Mesodermal cell (in vitro differentiated cells): ENCODE measurements at regions not wholly inside any gene's neighbourhood (a gene's known extent, or its start where the extent isn't known, plus 50 kb on each side); places are given as distances from the start of the nearest gene placed in this dataset.

ENCODE experiments used
- H3K27ac ChIP-seq: 2 replicates; pipeline ENCODE4 v1.7.0; 2013; ENCODE audit warnings: mild to moderate bottlenecking, low read depth, low read length, moderate library complexity; ENCODE audit not compliant: severe bottlenecking
- H3K36me3 ChIP-seq: 2 replicates; pipeline ENCODE4 v1.7.1; 2013; ENCODE audit warnings: mild to moderate bottlenecking, low read length, moderate library complexity; ENCODE audit not compliant: control insufficient read depth, insufficient read depth
- H3K4me1 ChIP-seq: one replicate; pipeline ENCODE4 v1.7.1; 2013; ENCODE audit warnings: mild to moderate bottlenecking, low read length; ENCODE audit not compliant: insufficient read depth, control insufficient read depth, poor library complexity, severe bottlenecking
- H3K4me3 ChIP-seq: 2 replicates; pipeline ENCODE4 v1.7.0; 2013; ENCODE audit warnings: low read length, control low read depth, mild to moderate bottlenecking; ENCODE audit not compliant: insufficient read depth, poor library complexity, severe bottlenecking; ENCODE audit errors: extremely low read depth
- H3K9me3 ChIP-seq: 2 replicates; pipeline ENCODE4 v1.7.1; 2013; ENCODE audit warnings: mild to moderate bottlenecking, low read length, moderate library complexity; ENCODE audit not compliant: control insufficient read depth
- WGBS, 2 experiments: methylation state at CpG; one replicate each; pipeline ENCODE4 v1.1.5; 2013; ENCODE audit warnings: missing lambda C conversion rate in 2 of 2; ENCODE audit not compliant: insufficient coverage in 2 of 2; 5-methylcytosine and 5-hydroxymethylcytosine counted together

- no peaks in the 10 kb centered on the region for H3K4me1 ChIP-seq
- H3K36me3 ChIP-seq = no peaks in the 10 kb centered on the region
- no peak overlapping the region for H3K4me3 ChIP-seq
- no peaks in the 10 kb centered on the region for H3K9me3 ChIP-seq
- WGBS, 2 experiments = 71 to 95% methylated on average over 1 to 2 of the region's 4 CpGs
- no peak overlapping the region for H3K27ac ChIP-seq
Measured at GRCh38 chr7:136163340-136163801, 186.2 kb upstream of the MTPN start.

GRCh38 chr7:136150311-136150710 lies 173.2 kb upstream of the MTPN start:
- no peaks in the 10 kb centered on the region for H3K36me3 ChIP-seq
- H3K4me1 ChIP-seq = no peaks in the 10 kb centered on the region
- H3K4me3 ChIP-seq = no peak overlapping the region
- H3K9me3 ChIP-seq = no peaks in the 10 kb centered on the region
- no peak overlapping the region for H3K27ac ChIP-seq
- WGBS, 2 experiments = 100% methylated on average over 1 of the region's 1 CpG; no CpG with 5 or more reads in 1 of the 2 experiments

- Histone ChIP-seq H3K36me3 (no peaks in the 10 kb centered on the region), H3K4me1 (no peaks in the 10 kb centered on the region), H3K27ac (no peak overlapping the region), H3K9me3 (no peaks in the 10 kb centered on the region), H3K4me3 (no peak overlapping the region)
- 100% methylated on average over 3 of the region's 5 CpGs for WGBS, 2 experiments
Measured at GRCh38 chr7:136148920-136149319, 171.8 kb upstream of the MTPN start.

DNA sequence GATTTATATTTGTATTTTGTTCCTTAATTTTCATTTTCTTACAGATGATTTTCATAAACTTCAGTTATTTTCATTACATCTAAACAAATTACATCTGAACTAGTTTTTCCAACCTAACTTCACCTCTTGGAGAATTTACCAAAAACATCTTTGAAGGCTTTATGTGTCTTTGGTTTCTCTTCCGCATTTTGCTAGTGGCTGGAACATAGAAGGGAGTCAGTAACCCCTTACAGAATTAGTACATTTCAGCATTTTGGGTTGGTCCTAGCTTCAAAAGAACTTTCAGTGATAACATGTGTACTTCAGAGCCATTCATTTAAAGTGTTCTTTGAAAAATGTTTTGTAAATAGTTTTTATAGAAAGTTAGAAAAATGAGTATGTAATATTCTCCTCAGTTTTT lies 169.8 kb upstream of the MTPN start:
- H3K9me3 ChIP-seq = no peaks in the 10 kb centered on the region
- no peaks in the 10 kb centered on the region for H3K36me3 ChIP-seq
- no CpG with 5 or more reads among the region's 1 CpG for WGBS, 2 experiments
- no peak overlapping the region for H3K4me3 ChIP-seq
- H3K4me1 ChIP-seq = no peaks in the 10 kb centered on the region
- H3K27ac ChIP-seq = no peak overlapping the region

GRCh38 chr7:136144182-136144581 lies 167.0 kb upstream of the MTPN start:
- Histone ChIP-seq H3K36me3 (no peaks in the 10 kb centered on the region), H3K27ac (no peak overlapping the region), H3K4me3 (no peak overlapping the region), H3K9me3 (no peaks in the 10 kb centered on the region), H3K4me1 (no peaks in the 10 kb centered on the region)
- WGBS, 2 experiments = 83 to 100% methylated on average over 1 of the region's 2 CpGs

DNA sequence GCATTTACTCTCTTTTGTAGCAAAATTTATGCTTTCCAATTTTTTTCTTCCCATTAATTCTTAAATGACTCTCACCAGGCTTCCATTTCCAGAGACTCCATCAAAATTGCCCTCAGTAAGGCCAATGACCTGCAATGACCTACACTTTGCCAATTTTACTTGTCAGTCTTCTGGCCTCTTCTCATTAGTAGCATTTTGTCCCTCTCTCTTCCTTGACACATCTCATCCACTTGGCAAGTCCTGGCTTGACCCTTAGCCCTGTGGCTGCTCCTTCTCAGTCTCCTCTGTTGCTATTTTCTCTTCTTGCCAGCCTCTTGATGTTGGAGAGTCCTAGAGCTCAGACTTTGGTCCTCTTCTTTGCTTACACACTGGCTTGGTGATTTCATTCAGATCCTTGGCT lies 166.1 kb upstream of the MTPN start:
- H3K9me3 ChIP-seq = no peaks in the 10 kb centered on the region
- H3K4me3 ChIP-seq = no peak overlapping the region
- H3K36me3 ChIP-seq = no peaks in the 10 kb centered on the region
- H3K4me1 ChIP-seq = no peaks in the 10 kb centered on the region
- H3K27ac ChIP-seq = no peak overlapping the region

GRCh38 chr7:136142583-136142982 lies 165.4 kb upstream of the MTPN start:
- H3K4me3 ChIP-seq = no peak overlapping the region
- WGBS, 2 experiments = 94 to 100% methylated on average over 2 of the region's 2 CpGs
- H3K4me1 ChIP-seq = no peaks in the 10 kb centered on the region
- H3K9me3 ChIP-seq = no peaks in the 10 kb centered on the region
- no peaks in the 10 kb centered on the region for H3K36me3 ChIP-seq
- no peak overlapping the region for H3K27ac ChIP-seq

- no peaks in the 10 kb centered on the region for H3K36me3 ChIP-seq
Measured at GRCh38 chr7:136140469-136140868, 163.3 kb upstream of the MTPN start.

DNA sequence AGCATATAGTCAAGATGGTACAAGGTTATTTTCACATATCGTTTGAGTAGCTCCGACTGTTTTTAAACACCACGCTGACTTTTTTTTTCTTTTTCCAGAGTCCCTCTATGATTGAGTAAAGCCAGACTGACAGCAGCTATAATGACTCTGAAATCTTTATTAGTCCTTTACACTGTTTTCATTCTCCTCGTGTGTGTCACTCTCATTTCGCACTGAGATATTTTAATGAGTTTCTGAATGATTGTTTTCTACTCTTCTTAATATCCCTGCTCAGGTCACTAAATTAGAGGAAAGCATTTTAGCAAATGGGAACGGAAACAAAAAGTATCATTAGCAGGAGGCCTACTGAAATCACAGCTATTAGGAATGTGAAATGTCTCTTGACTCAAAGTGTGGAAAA lies 162.3 kb upstream of the MTPN start:
- H3K4me1 ChIP-seq = no peaks in the 10 kb centered on the region
- H3K36me3 ChIP-seq = no peaks in the 10 kb centered on the region
- H3K9me3 ChIP-seq = no peaks in the 10 kb centered on the region
- H3K4me3 ChIP-seq = no peak overlapping the region
- no peak overlapping the region for H3K27ac ChIP-seq
- 78 to 80% methylated on average over 1 to 4 of the region's 6 CpGs for WGBS, 2 experiments

More at GRCh38 chr7:136140469-136140868, 163.3 kb upstream of the MTPN start:
- H3K9me3 ChIP-seq = no peaks in the 10 kb centered on the region
- WGBS, 2 experiments = no CpG with 5 or more reads among the region's 3 CpGs
- H3K4me3 ChIP-seq = no peak overlapping the region
- H3K4me1 ChIP-seq = no peaks in the 10 kb centered on the region
- no peak overlapping the region for H3K27ac ChIP-seq

GRCh38 chr7:136138991-136139390 lies 161.8 kb upstream of the MTPN start:
- no peaks in the 10 kb centered on the region for H3K4me1 ChIP-seq
- H3K27ac ChIP-seq = no peak overlapping the region
- H3K36me3 ChIP-seq = no peaks in the 10 kb centered on the region
- H3K9me3 ChIP-seq = no peaks in the 10 kb centered on the region
- 100% methylated on average over 2 of the region's 3 CpGs; no CpG with 5 or more reads in 1 of the 2 experiments for WGBS, 2 experiments
- H3K4me3 ChIP-seq = no peak overlapping the region

DNA sequence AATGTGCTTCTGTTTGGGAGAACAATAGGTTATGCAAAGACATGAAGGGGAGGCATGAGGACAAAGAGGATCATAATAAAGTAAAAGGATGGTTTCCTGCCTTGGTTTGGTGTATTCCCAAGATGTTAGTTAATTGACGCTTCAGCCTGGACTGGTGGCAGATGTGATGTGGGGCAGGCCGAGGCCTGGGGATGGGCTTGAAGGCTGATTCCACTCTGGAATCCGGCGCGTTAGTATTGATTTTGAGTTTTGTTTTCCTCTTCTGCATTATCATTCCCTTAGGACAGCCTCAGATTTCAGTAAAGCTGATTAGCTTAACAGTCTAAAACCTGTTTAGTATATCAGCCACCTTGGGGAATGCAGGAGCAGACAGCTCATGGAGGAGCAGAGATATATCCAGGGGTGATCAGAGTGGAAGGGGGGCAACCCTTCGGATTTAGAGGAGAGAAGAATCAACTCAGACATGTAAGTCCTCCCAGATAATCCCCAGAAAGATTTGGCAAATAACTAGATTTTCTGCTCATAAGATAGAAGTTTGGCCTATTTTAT lies 159.8 kb upstream of the MTPN start:
- Histone ChIP-seq H3K4me1 (no peaks in the 10 kb centered on the region), H3K27ac (peak overlapping the region; percentile 36), H3K9me3 (no peaks in the 10 kb centered on the region), H3K36me3 (no peaks in the 10 kb centered on the region), H3K4me3 (no peak overlapping the region)
- WGBS, 2 experiments = 82 to 90% methylated on average over 2 to 3 of the region's 6 CpGs
